Stomach (tissue), 8 donors: ENCODE measurements at regions not wholly inside any gene's neighbourhood (a gene's known extent, or its start where the extent isn't known, plus 50 kb on each side); places are given as distances from the start of the nearest gene placed in this dataset.
"Not testable (repeated sequence)": the region's sequence is repeated elsewhere in the genome, so short reads cannot be mapped to it uniquely, and the experiment has no call there.

Source experiments
- DNase-seq, 2 donors: peaks; one replicate each; pipeline versions ENCODE4 v3.0.0 to v3.0.0-alpha.2; 2013 to 2019
- H3K27ac ChIP-seq, 5 donors: fragments of 200-600 bp in 4 of 5; sonication (generic) in 4 of 5; one replicate each; pipeline ENCODE4 v1.5.1; 2013 to 2019; ENCODE audit warnings: mild to moderate bottlenecking in 1 of 5, moderate library complexity in 1 of 5
- H3K27me3 ChIP-seq, 3 donors: fragments of 200-600 bp; sonication (generic); one replicate each; pipeline ENCODE4 v1.5.1; 2017 to 2019; ENCODE audit warnings: mixed run types in 1 of 3
- H3K36me3 ChIP-seq, 4 donors: fragments of 200-600 bp; sonication (generic); 1 replicate in 3 of 4; 2 replicates in 1 of 4; pipeline ENCODE4 v1.5.1; 2016 to 2019
- H3K4me1 ChIP-seq, 4 donors: fragments of 200-600 bp; sonication (generic); one replicate each; pipeline ENCODE4 v1.5.1; 2016 to 2019
- H3K4me3 ChIP-seq, 4 donors: fragments of 200-600 bp; sonication (generic) in 3 of 4; one replicate each; pipeline ENCODE4 v1.5.1; 2016 to 2019; ENCODE audit warnings: mild to moderate bottlenecking in 1 of 4
- H3K9me3 ChIP-seq, 4 donors: fragments of 200-600 bp; sonication (generic); one replicate each; pipeline ENCODE4 v1.5.1; 2016 to 2019
- CTCF ChIP-seq, 7 experiments: fragments of 450-650 bp in 4 of 7; fragments of 200-600 bp in 3 of 7; sonication (generic) in 3 of 7; IDR thresholded peaks; one replicate each; pipeline ENCODE4 v1.5.1; 2016 to 2019; ENCODE audit warnings: antibody characterized with exemption in 7 of 7, control low read depth in 2 of 7, mild to moderate bottlenecking in 1 of 7
- EP300 ChIP-seq: sonication (generic); formaldehyde crosslinking; IDR thresholded peaks from one replicate; pipeline ENCODE4 v1.6.1; 2017; ENCODE audit warnings: antibody characterized with exemption
- POLR2A ChIP-seq, 4 donors: fragments of 450-650 bp; IDR thresholded peaks; one replicate each; pipeline ENCODE4 v1.6.1; 2016; ENCODE audit warnings: antibody characterized with exemption in 4 of 4, control low read depth in 2 of 4, mild to moderate bottlenecking in 1 of 4, moderate library complexity in 1 of 4
- POLR2AphosphoS5 ChIP-seq, 3 donors: sonication (generic); formaldehyde crosslinking; IDR thresholded peaks; one replicate each; pipeline ENCODE4 v1.6.1; 2016; ENCODE audit warnings: antibody characterized with exemption in 3 of 3
- WGBS, 5 donors: extraction: QIAGEN DNeasy Blood & Tissue Kit in 3 of 5; methylation state at CpG; one replicate each; pipeline versions ENCODE4 v1.1.5 to v1.1.7; 2013 to 2018; 5-methylcytosine and 5-hydroxymethylcytosine counted together
- intact Hi-C: fragments of 100-400 bp; cut with DNase I; formaldehyde crosslinking; loops from one replicate; pipeline ENCODE4 v1.15.1; 2023; ENCODE audit warnings: low total_unique reads
- donor health status: healthy with polysubstance abuse.
- donor health status: Bipolar disorder and iron deficiency.
- donor health status: healthy.

GRCh38 chr6:49220293-49220692 lies 242.8 kb downstream of the MMUT start:
- intact Hi-C loops, result no loop called here
- no peaks in the 10 kb centered on the region for H3K36me3 ChIP-seq
- WGBS, 5 donors, result 75 to 95% (median 76%) methylated on average over 1 of the region's 1 CpG

GRCh38 chr6:49205526-49205925 lies 257.5 kb downstream of the MMUT start:
- Histone ChIP-seq H3K27ac (no peak overlapping the region), H3K4me1 (no peaks in the 10 kb centered on the region), H3K4me3 (no peak overlapping the region), H3K9me3 (peaks cover 0 to 14% (median 0%) of the 10 kb centered on the region in 4 donors), H3K27me3 (no peaks in the 10 kb centered on the region), H3K36me3 (no peaks in the 10 kb centered on the region)
- peak in 1 of 2 donors; percentile 5 for DNase-seq
- TF ChIP-seq POLR2AphosphoS5 (IDR thresholded peaks at IDR 0.05) (no peak), POLR2A (IDR thresholded peaks at IDR 0.05) (no peak), CTCF (IDR thresholded peaks at IDR 0.05) (no peak), EP300 (no peak)
- WGBS, 5 donors, result 70 to 88% (median 75%) methylated on average over 2 of the region's 2 CpGs
- intact Hi-C loops, result no loop called here

More at GRCh38 chr6:49220293-49220692, 242.8 kb downstream of the MMUT start:
- Histone ChIP-seq H3K9me3 (peaks cover 0 to 7% (median 3%) of the 10 kb centered on the region in 4 donors), H3K4me3 (no peak overlapping the region), H3K4me1 (no peaks in the 10 kb centered on the region), H3K27ac (no peak overlapping the region), H3K27me3 (no peaks in the 10 kb centered on the region)
- DNase-seq, result no peak
- TF ChIP-seq CTCF (IDR thresholded peaks at IDR 0.05) (no peak), POLR2A (IDR thresholded peaks at IDR 0.05) (no peak), EP300 (no peak), POLR2AphosphoS5 (IDR thresholded peaks at IDR 0.05) (no peak)

GRCh38 chr6:49202924-49203536 lies 260.0 kb downstream of the MMUT start:
- TF ChIP-seq POLR2A (IDR thresholded peaks at IDR 0.05), result no peak
- TF ChIP-seq CTCF (IDR thresholded peaks at IDR 0.05), result no peak
- no peak for TF ChIP-seq EP300
- TF ChIP-seq POLR2AphosphoS5 (IDR thresholded peaks at IDR 0.05), result no peak
- H3K9me3 ChIP-seq, result peaks cover 0 to 14% (median 0%) of the 10 kb centered on the region in 4 donors
- no peaks in the 10 kb centered on the region for H3K27me3 ChIP-seq
- H3K4me1 ChIP-seq, result no peaks in the 10 kb centered on the region
- H3K36me3 ChIP-seq, result no peaks in the 10 kb centered on the region
- DNase-seq, result no peak
- no peak overlapping the region for H3K4me3 ChIP-seq
- intact Hi-C loops, result no loop called here
- no peak overlapping the region for H3K27ac ChIP-seq
- WGBS, 5 donors, result 40 to 50% (median 46%) methylated on average over 3 of the region's 3 CpGs

GRCh38 chr6:49198015-49198414 lies 265.0 kb downstream of the MMUT start:
- TF ChIP-seq EP300, result no peak
- no peak for TF ChIP-seq POLR2AphosphoS5 (IDR thresholded peaks at IDR 0.05)
- TF ChIP-seq CTCF (IDR thresholded peaks at IDR 0.05), result no peak
- no peak for TF ChIP-seq POLR2A (IDR thresholded peaks at IDR 0.05)
- H3K36me3 ChIP-seq, result no peaks in the 10 kb centered on the region
- intact Hi-C loops, result no loop called here
- H3K4me1 ChIP-seq, result no peaks in the 10 kb centered on the region
- no peaks in the 10 kb centered on the region for H3K27me3 ChIP-seq
- no peaks in the 10 kb centered on the region for H3K9me3 ChIP-seq
- 11 to 20% (median 13%) methylated on average over 1 of the region's 1 CpG for WGBS, 5 donors
- H3K4me3 ChIP-seq, result no peak overlapping the region
- H3K27ac ChIP-seq, result no peak overlapping the region
- no peak for DNase-seq

- peaks cover 0 to 23% (median 11%) of the 10 kb centered on the region in 4 donors for H3K9me3 ChIP-seq
- H3K4me1 ChIP-seq, DNase-seq, H3K4me3 ChIP-seq, H3K27me3 ChIP-seq, H3K36me3 ChIP-seq, intact Hi-C loops, H3K27ac ChIP-seq: not testable (repeated sequence)
- 46 to 78% (median 72%) methylated on average over 2 of the region's 2 CpGs for WGBS, 5 donors
These were observed 300.7 kb downstream of the MMUT start for GRCh38 chr6:49162379-49162778.
